Parathyroid adenoma (tissue), 2 donors: ENCODE measurements at regions not wholly inside any gene's neighbourhood (a gene's known extent, or its start where the extent isn't known, plus 50 kb on each side); places are given as distances from the start of the nearest gene placed in this dataset.

Source experiments
- H2AFZ ChIP-seq: fragments of 300-600 bp; sonication (generic); one replicate; pipeline ENCODE4 v1.7.0; 2017; ENCODE audit warnings: antibody characterized with exemption, mild to moderate bottlenecking
- H3K27ac ChIP-seq: fragments of 300-600 bp; sonication (generic); one replicate; pipeline ENCODE4 v1.7.0; 2017
- H3K27me3 ChIP-seq: fragments of 300-600 bp; sonication (generic); one replicate; pipeline ENCODE4 v1.7.0; 2017; ENCODE audit warnings: low read length; ENCODE audit not compliant: control insufficient read depth, insufficient read depth
- H3K36me3 ChIP-seq: fragments of 300-600 bp; sonication (generic); one replicate; pipeline ENCODE4 v1.7.0; 2017; ENCODE audit warnings: low read length; ENCODE audit not compliant: control insufficient read depth, insufficient read depth
- H3K4me1 ChIP-seq: fragments of 300-600 bp; sonication (generic); one replicate; pipeline ENCODE4 v1.7.0; 2017; ENCODE audit warnings: control low read depth
- H3K4me2 ChIP-seq: fragments of 300-600 bp; sonication (generic); one replicate; pipeline ENCODE4 v1.7.0; 2017; ENCODE audit warnings: low read length
- H3K4me3 ChIP-seq: fragments of 300-600 bp; sonication (generic); one replicate; pipeline ENCODE4 v1.7.0; 2017; ENCODE audit warnings: low read depth, low read length
- H3K79me2 ChIP-seq: fragments of 300-600 bp; sonication (generic); one replicate; pipeline ENCODE4 v1.7.0; 2017; ENCODE audit warnings: control low read depth
- H3K9ac ChIP-seq: fragments of 300-600 bp; sonication (generic); one replicate; pipeline ENCODE4 v1.7.0; 2017; ENCODE audit warnings: mild to moderate bottlenecking
- H3K9me3 ChIP-seq: fragments of 300-600 bp; sonication (generic); one replicate; pipeline ENCODE4 v1.7.0; 2017; ENCODE audit warnings: low read length; ENCODE audit not compliant: control insufficient read depth
- TF ChIP-seq, protein P1 (sequence below): fragments of 300-600 bp; sonication (generic); IDR thresholded peaks from one replicate; pipeline ENCODE4 v1.7.0; 2017; ENCODE audit warnings: antibody characterized with exemption, mild to moderate bottlenecking
- donor health status: primary hyperparathyroidism.

DNA sequence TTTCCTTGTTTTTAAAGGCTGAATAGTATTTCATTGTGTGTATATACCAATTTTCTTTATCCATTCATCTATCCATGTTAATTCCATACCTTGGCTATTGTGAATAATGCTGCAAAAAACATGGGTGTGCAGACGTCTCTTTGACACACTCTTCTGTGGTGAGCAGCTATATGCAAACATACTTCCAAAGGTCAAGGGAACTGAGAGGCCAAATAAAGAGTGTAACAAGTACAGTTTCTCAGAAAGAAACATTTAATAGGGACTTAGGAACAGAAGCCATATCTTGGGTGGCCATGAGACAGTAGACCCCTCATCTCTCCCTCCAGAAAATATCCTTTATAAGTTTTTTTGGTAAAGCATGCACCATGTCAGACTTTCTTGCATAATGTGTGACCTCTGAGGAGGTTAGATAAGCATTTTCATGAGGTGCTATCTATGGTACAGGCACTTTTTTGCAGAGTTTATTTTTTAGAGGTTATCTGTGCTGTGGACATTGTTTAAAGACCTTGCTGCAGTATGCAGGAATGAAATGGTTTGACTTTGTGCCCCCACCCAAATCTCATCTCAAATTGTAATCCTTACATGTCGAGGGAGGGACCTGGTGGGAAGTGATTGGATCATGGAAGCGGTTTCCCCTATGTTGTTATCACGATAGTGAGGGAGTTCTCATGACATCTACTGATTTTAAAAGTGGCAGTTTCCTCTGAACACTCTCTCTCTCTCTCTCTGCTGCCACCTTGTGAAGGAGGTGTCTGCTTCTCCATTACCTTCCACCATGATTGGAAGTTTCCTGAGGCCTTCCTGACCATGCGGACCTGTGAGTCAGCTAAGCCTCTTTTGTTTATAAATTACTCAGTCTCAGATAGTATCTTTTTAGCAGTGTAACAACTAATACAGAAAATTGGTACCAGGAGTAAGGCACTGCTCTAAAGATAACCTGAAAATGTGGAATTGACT lies 1202.3 kb downstream of the GALC start:
- no peaks in the 10 kb centered on the region for H3K27me3 ChIP-seq
- H3K9me3 ChIP-seq, result no peaks in the 10 kb centered on the region
- H3K9ac ChIP-seq, result no peak overlapping the region
- H3K79me2 ChIP-seq, result no peaks in the 10 kb centered on the region
- TF ChIP-seq, protein P1, sequence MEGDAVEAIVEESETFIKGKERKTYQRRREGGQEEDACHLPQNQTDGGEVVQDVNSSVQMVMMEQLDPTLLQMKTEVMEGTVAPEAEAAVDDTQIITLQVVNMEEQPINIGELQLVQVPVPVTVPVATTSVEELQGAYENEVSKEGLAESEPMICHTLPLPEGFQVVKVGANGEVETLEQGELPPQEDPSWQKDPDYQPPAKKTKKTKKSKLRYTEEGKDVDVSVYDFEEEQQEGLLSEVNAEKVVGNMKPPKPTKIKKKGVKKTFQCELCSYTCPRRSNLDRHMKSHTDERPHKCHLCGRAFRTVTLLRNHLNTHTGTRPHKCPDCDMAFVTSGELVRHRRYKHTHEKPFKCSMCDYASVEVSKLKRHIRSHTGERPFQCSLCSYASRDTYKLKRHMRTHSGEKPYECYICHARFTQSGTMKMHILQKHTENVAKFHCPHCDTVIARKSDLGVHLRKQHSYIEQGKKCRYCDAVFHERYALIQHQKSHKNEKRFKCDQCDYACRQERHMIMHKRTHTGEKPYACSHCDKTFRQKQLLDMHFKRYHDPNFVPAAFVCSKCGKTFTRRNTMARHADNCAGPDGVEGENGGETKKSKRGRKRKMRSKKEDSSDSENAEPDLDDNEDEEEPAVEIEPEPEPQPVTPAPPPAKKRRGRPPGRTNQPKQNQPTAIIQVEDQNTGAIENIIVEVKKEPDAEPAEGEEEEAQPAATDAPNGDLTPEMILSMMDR, result no peak
- H3K4me2 ChIP-seq, result no peak overlapping the region
- H3K27ac ChIP-seq, result no peak overlapping the region
- H2AFZ ChIP-seq, result no peak overlapping the region
- no peaks in the 10 kb centered on the region for H3K36me3 ChIP-seq
- H3K4me3 ChIP-seq, result no peak overlapping the region
- no peaks in the 10 kb centered on the region for H3K4me1 ChIP-seq

DNA sequence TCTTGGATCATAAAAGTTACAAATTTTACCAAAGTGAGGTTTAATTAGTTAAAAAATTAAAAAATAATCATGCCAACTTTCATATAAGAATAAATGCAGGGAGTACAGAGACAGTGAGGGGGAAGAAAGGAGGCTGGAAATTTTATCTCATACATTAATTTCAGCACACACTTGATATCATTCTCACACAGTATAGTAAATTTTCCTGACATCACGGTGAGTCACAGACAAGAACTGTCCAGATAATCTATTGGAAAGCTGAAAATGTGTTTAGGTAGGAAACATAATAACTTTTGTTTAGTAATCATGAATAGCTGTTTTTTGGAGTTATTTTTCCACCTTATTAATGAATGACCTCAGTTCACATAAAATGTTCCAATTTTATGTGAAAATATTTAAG lies 1204.8 kb downstream of the GALC start:
- TF ChIP-seq, protein P1, result no peak

DNA sequence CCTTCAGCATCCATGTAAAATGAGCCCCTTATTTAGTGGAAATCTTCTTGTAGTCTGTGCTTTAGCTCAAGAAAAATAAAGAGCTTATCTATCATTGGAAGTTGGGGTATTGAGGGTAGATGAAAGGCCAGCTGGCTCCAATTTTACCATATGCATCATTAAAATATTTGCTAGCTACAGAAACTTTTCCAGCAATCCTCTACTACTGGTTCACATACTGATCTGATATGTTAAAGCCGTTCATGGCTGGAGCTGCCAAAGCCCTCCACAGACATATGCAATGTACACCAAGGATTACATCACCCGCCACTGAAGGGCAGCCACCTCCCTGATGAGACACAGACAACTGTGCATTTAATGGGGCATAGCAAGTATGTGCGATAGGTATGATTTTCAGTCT lies 1205.3 kb downstream of the GALC start:
- TF ChIP-seq, protein P1, result no peak

More for the DNA sequence above, 1204.8 kb downstream of the GALC start:
- Histone ChIP-seq H3K36me3 (no peaks in the 10 kb centered on the region), H3K9me3 (no peaks in the 10 kb centered on the region), H3K27me3 (no peaks in the 10 kb centered on the region), H3K27ac (no peak overlapping the region), H3K4me1 (no peaks in the 10 kb centered on the region), H2AFZ (no peak overlapping the region), H3K9ac (no peak overlapping the region), H3K79me2 (no peaks in the 10 kb centered on the region), H3K4me2 (no peak overlapping the region), H3K4me3 (no peak overlapping the region)

DNA sequence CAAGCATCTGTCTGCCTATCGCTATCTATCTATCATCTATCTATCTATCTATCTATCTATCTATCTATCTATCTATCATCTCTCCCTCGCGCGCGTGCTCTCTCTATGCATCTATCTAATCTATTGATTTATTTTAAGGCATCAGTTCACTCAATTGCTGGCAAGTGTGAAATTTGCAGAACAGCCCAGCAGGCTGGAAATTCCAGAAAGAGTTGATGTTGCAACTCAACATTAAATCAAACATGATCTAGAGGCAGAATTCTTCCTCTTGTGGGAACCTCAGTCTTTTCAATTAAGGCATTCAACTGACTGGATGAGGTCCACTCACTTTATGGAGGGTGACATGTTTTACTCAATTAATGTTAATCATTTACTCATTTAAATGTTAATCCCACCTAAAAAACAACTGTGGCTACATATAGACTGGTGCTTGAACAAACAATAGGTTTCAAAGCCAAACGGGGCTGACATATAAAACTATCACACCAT lies 1210.8 kb downstream of the GALC start:
- Histone ChIP-seq H3K4me1 (no peaks in the 10 kb centered on the region), H3K27me3 (no peaks in the 10 kb centered on the region), H3K79me2 (no peaks in the 10 kb centered on the region), H3K36me3 (no peaks in the 10 kb centered on the region), H2AFZ (no peak overlapping the region), H3K4me3 (no peak overlapping the region), H3K4me2 (no peak overlapping the region), H3K9ac (no peak overlapping the region), H3K9me3 (no peaks in the 10 kb centered on the region), H3K27ac (no peak overlapping the region)
- TF ChIP-seq, protein P1, result no peak

More for the DNA sequence above, 1205.3 kb downstream of the GALC start:
- H3K4me1 ChIP-seq, result no peaks in the 10 kb centered on the region
- no peak overlapping the region for H3K4me2 ChIP-seq
- no peak overlapping the region for H3K9ac ChIP-seq
- no peak overlapping the region for H2AFZ ChIP-seq
- H3K27ac ChIP-seq, result no peak overlapping the region
- H3K36me3 ChIP-seq, result no peaks in the 10 kb centered on the region
- H3K79me2 ChIP-seq, result no peaks in the 10 kb centered on the region
- H3K9me3 ChIP-seq, result no peaks in the 10 kb centered on the region
- H3K4me3 ChIP-seq, result no peak overlapping the region
- no peaks in the 10 kb centered on the region for H3K27me3 ChIP-seq
